SK-N-SH (cell line): ENCODE measurements at regions not wholly inside any gene's neighbourhood (a gene's known extent, or its start where the extent isn't known, plus 50 kb on each side); places are given as distances from the start of the nearest gene placed in this dataset.

Source experiments
- RFX5 ChIP-seq: IDR thresholded peaks from 2 replicates; pipeline ENCODE4 v1.6.1; 2012; ENCODE audit warnings: mild to moderate bottlenecking, improper control_type of control experiment, low read length
- TF ChIP-seq, protein P1 (sequence below): IDR thresholded peaks from 2 replicates; pipeline ENCODE4 v1.6.1; 2012; ENCODE audit warnings: mild to moderate bottlenecking, low read depth, low read length, moderate library complexity

DNA sequence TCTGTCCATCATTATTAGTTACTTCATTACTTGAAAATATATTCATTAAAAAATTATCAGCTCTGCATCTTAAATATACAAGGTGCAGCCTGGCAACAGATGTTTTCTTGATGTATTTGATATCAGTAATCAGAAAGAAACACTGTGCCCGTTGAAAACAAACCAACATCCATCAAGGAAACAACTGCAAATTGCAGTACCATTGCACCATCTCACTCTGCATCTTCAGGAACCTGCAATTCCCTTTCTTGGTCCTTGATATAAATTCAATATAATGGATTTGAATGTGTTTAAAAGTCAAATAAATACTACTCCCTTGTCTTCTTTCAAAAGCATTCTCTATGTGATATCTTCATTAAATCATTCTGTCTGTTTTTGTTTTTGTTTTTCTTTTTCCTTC lies 1131.2 kb downstream of the FAM181B start:
- TF ChIP-seq RFX5, result no peak
- TF ChIP-seq, protein P1, sequence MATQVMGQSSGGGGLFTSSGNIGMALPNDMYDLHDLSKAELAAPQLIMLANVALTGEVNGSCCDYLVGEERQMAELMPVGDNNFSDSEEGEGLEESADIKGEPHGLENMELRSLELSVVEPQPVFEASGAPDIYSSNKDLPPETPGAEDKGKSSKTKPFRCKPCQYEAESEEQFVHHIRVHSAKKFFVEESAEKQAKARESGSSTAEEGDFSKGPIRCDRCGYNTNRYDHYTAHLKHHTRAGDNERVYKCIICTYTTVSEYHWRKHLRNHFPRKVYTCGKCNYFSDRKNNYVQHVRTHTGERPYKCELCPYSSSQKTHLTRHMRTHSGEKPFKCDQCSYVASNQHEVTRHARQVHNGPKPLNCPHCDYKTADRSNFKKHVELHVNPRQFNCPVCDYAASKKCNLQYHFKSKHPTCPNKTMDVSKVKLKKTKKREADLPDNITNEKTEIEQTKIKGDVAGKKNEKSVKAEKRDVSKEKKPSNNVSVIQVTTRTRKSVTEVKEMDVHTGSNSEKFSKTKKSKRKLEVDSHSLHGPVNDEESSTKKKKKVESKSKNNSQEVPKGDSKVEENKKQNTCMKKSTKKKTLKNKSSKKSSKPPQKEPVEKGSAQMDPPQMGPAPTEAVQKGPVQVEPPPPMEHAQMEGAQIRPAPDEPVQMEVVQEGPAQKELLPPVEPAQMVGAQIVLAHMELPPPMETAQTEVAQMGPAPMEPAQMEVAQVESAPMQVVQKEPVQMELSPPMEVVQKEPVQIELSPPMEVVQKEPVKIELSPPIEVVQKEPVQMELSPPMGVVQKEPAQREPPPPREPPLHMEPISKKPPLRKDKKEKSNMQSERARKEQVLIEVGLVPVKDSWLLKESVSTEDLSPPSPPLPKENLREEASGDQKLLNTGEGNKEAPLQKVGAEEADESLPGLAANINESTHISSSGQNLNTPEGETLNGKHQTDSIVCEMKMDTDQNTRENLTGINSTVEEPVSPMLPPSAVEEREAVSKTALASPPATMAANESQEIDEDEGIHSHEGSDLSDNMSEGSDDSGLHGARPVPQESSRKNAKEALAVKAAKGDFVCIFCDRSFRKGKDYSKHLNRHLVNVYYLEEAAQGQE, result no peak
